ENCODE measurements at regions not wholly inside any gene's neighbourhood (a gene's known extent, or its start where the extent isn't known, plus 50 kb on each side); places are given as distances from the start of the nearest gene placed in this dataset.

- TF ChIP-seq CTCF (conservative IDR thresholded peaks at IDR 0.05), result no peak
- no peaks in the 10 kb centered on the region for H3K27me3 Mint-ChIP-seq (ENCODE audit: low read depth)
Measured at GRCh38 chr7:121516821-121517220, 120.7 kb upstream of the FAM3C start.

GRCh38 chr7:121515630-121516401 lies 119.7 kb upstream of the FAM3C start:
- Mint-ChIP-seq H3K27me3 (ENCODE audit: low read depth) (no peaks in the 10 kb centered on the region), H3K4me1 (peaks cover 15% of the 10 kb centered on the region), H3K9me3 (peaks cover 14% of the 10 kb centered on the region), H3K27ac (ENCODE audit: unreplicated experiment) (no peak overlapping the region), H3K4me3 (no peak overlapping the region), H3K36me3 (ENCODE audit: low read depth) (peaks cover 6% of the 10 kb centered on the region)
- no peak for DNase-seq (ENCODE audit: low read depth, low spot score)
- TF ChIP-seq CTCF (conservative IDR thresholded peaks at IDR 0.05), result no peak

More at GRCh38 chr7:121516821-121517220, 120.7 kb upstream of the FAM3C start:
- peaks cover 2% of the 10 kb centered on the region for H3K36me3 Mint-ChIP-seq (ENCODE audit: low read depth)
- no peak overlapping the region for H3K4me3 Mint-ChIP-seq
- peaks cover 10% of the 10 kb centered on the region for H3K9me3 Mint-ChIP-seq
- H3K27ac Mint-ChIP-seq (ENCODE audit: unreplicated experiment), result no peak overlapping the region
- H3K4me1 Mint-ChIP-seq, result peaks cover 25% of the 10 kb centered on the region
- no peak for DNase-seq (ENCODE audit: low read depth, low spot score)

- Mint-ChIP-seq H3K4me3 (no peak overlapping the region), H3K27ac (ENCODE audit: unreplicated experiment) (no peak overlapping the region), H3K4me1 (peaks cover 13% of the 10 kb centered on the region), H3K9me3 (peaks cover 14% of the 10 kb centered on the region), H3K27me3 (ENCODE audit: low read depth) (no peaks in the 10 kb centered on the region), H3K36me3 (ENCODE audit: low read depth) (peaks cover 11% of the 10 kb centered on the region)
- DNase-seq (ENCODE audit: low read depth, low spot score), result no peak
- TF ChIP-seq CTCF (conservative IDR thresholded peaks at IDR 0.05), result no peak
Measured at GRCh38 chr7:121515229-121515628, 119.1 kb upstream of the FAM3C start.

GRCh38 chr7:121513105-121513504 lies 117.0 kb upstream of the FAM3C start:
- H3K4me1 Mint-ChIP-seq, result peaks cover 23% of the 10 kb centered on the region
- H3K4me3 Mint-ChIP-seq, result no peak overlapping the region
- H3K27me3 Mint-ChIP-seq (ENCODE audit: low read depth), result no peaks in the 10 kb centered on the region
- H3K27ac Mint-ChIP-seq (ENCODE audit: unreplicated experiment), result no peak overlapping the region
- peaks cover 22% of the 10 kb centered on the region for H3K9me3 Mint-ChIP-seq
- no peak for TF ChIP-seq CTCF (conservative IDR thresholded peaks at IDR 0.05)
- peaks cover 16% of the 10 kb centered on the region for H3K36me3 Mint-ChIP-seq (ENCODE audit: low read depth)
- no peak for DNase-seq (ENCODE audit: low read depth, low spot score)

- DNase-seq (ENCODE audit: low read depth, low spot score), result no peak
- Mint-ChIP-seq H3K4me1 (peaks cover 23% of the 10 kb centered on the region), H3K4me3 (peak overlapping the region; percentile 24), H3K27me3 (ENCODE audit: low read depth) (no peaks in the 10 kb centered on the region), H3K9me3 (peaks cover 31% of the 10 kb centered on the region), H3K27ac (ENCODE audit: unreplicated experiment) (no peak overlapping the region), H3K36me3 (ENCODE audit: low read depth) (peaks cover 30% of the 10 kb centered on the region)
- no peak for TF ChIP-seq CTCF (conservative IDR thresholded peaks at IDR 0.05)
Measured at GRCh38 chr7:121510858-121511482, 114.9 kb upstream of the FAM3C start.

All from neural crest cell (in vitro differentiated cells).